Stomach (tissue), 8 donors: ENCODE measurements at regions not wholly inside any gene's neighbourhood (a gene's known extent, or its start where the extent isn't known, plus 50 kb on each side); places are given as distances from the start of the nearest gene placed in this dataset.

Source experiments
- DNase-seq, 2 donors: peaks; one replicate each; pipeline versions ENCODE4 v3.0.0 to v3.0.0-alpha.2; 2013 to 2019
- H3K27ac ChIP-seq, 5 donors: fragments of 200-600 bp in 4 of 5; sonication (generic) in 4 of 5; one replicate each; pipeline ENCODE4 v1.5.1; 2013 to 2019; ENCODE audit warnings: mild to moderate bottlenecking in 1 of 5, moderate library complexity in 1 of 5
- H3K27me3 ChIP-seq, 3 donors: fragments of 200-600 bp; sonication (generic); one replicate each; pipeline ENCODE4 v1.5.1; 2017 to 2019; ENCODE audit warnings: mixed run types in 1 of 3
- H3K36me3 ChIP-seq, 4 donors: fragments of 200-600 bp; sonication (generic); 1 replicate in 3 of 4; 2 replicates in 1 of 4; pipeline ENCODE4 v1.5.1; 2016 to 2019
- H3K4me1 ChIP-seq, 4 donors: fragments of 200-600 bp; sonication (generic); one replicate each; pipeline ENCODE4 v1.5.1; 2016 to 2019
- H3K4me3 ChIP-seq, 4 donors: fragments of 200-600 bp; sonication (generic) in 3 of 4; one replicate each; pipeline ENCODE4 v1.5.1; 2016 to 2019; ENCODE audit warnings: mild to moderate bottlenecking in 1 of 4
- H3K9me3 ChIP-seq, 4 donors: fragments of 200-600 bp; sonication (generic); one replicate each; pipeline ENCODE4 v1.5.1; 2016 to 2019
- CTCF ChIP-seq, 7 experiments: fragments of 450-650 bp in 4 of 7; fragments of 200-600 bp in 3 of 7; sonication (generic) in 3 of 7; IDR thresholded peaks; one replicate each; pipeline ENCODE4 v1.5.1; 2016 to 2019; ENCODE audit warnings: antibody characterized with exemption in 7 of 7, control low read depth in 2 of 7, mild to moderate bottlenecking in 1 of 7
- EP300 ChIP-seq: sonication (generic); formaldehyde crosslinking; IDR thresholded peaks from one replicate; pipeline ENCODE4 v1.6.1; 2017; ENCODE audit warnings: antibody characterized with exemption
- POLR2A ChIP-seq, 4 donors: fragments of 450-650 bp; IDR thresholded peaks; one replicate each; pipeline ENCODE4 v1.6.1; 2016; ENCODE audit warnings: antibody characterized with exemption in 4 of 4, control low read depth in 2 of 4, mild to moderate bottlenecking in 1 of 4, moderate library complexity in 1 of 4
- POLR2AphosphoS5 ChIP-seq, 3 donors: sonication (generic); formaldehyde crosslinking; IDR thresholded peaks; one replicate each; pipeline ENCODE4 v1.6.1; 2016; ENCODE audit warnings: antibody characterized with exemption in 3 of 3
- WGBS, 5 donors: extraction: QIAGEN DNeasy Blood & Tissue Kit in 3 of 5; methylation state at CpG; one replicate each; pipeline versions ENCODE4 v1.1.5 to v1.1.7; 2013 to 2018; 5-methylcytosine and 5-hydroxymethylcytosine counted together
- intact Hi-C: fragments of 100-400 bp; cut with DNase I; formaldehyde crosslinking; loops from one replicate; pipeline ENCODE4 v1.15.1; 2023; ENCODE audit warnings: low total_unique reads
- donor health status: healthy with polysubstance abuse.
- donor health status: Bipolar disorder and iron deficiency.
- donor health status: healthy.

GRCh38 chr1:81634294-81634693 is 166.4 kb upstream of the ADGRL2 start:
- no peak for DNase-seq
- Histone ChIP-seq H3K27me3 (no peaks in the 10 kb centered on the region), H3K27ac (no peak overlapping the region), H3K4me3 (no peak overlapping the region), H3K4me1 (no peaks in the 10 kb centered on the region), H3K36me3 (no peaks in the 10 kb centered on the region), H3K9me3 (no peaks in the 10 kb centered on the region)
- TF ChIP-seq EP300 (no peak), CTCF (IDR thresholded peaks at IDR 0.05) (no peak)
- WGBS, 5 donors, result 81 to 96% (median 91%) methylated on average over 6 of the region's 6 CpGs
- intact Hi-C loops, result no loop called here

- DNase-seq, result no peak
- TF ChIP-seq CTCF (IDR thresholded peaks at IDR 0.05) (no peak), POLR2AphosphoS5 (IDR thresholded peaks at IDR 0.05) (no peak), EP300 (no peak), POLR2A (IDR thresholded peaks at IDR 0.05) (no peak)
- Histone ChIP-seq H3K4me1 (no peaks in the 10 kb centered on the region), H3K27me3 (no peaks in the 10 kb centered on the region), H3K9me3 (no peaks in the 10 kb centered on the region), H3K36me3 (no peaks in the 10 kb centered on the region), H3K27ac (no peak overlapping the region), H3K4me3 (no peak overlapping the region)
- intact Hi-C loops, result no loop called here
- 46 to 81% (median 53%) methylated on average over 3 of the region's 3 CpGs for WGBS, 5 donors
Measured at GRCh38 chr1:81619156-81619555, 181.6 kb upstream of the ADGRL2 start.

- TF ChIP-seq CTCF (IDR thresholded peaks at IDR 0.05) (no peak), POLR2AphosphoS5 (IDR thresholded peaks at IDR 0.05) (no peak), EP300 (no peak), POLR2A (IDR thresholded peaks at IDR 0.05) (no peak)
- intact Hi-C loops, result no loop called here
Measured at GRCh38 chr1:81618376-81618775, 182.4 kb upstream of the ADGRL2 start.

GRCh38 chr1:81617308-81617967 is 183.3 kb upstream of the ADGRL2 start:
- intact Hi-C loops, result no loop called here
- no peak for DNase-seq
- no peak overlapping the region for H3K4me3 ChIP-seq
- H3K4me1 ChIP-seq, result no peaks in the 10 kb centered on the region
- H3K27ac ChIP-seq, result no peak overlapping the region
- no peaks in the 10 kb centered on the region for H3K9me3 ChIP-seq
- TF ChIP-seq EP300 (no peak), POLR2AphosphoS5 (IDR thresholded peaks at IDR 0.05) (no peak), POLR2A (IDR thresholded peaks at IDR 0.05) (no peak), CTCF (IDR thresholded peaks at IDR 0.05) (no peak)
- 77 to 83% (median 80%) methylated on average over 9 of the region's 9 CpGs for WGBS, 5 donors
- H3K36me3 ChIP-seq, result no peaks in the 10 kb centered on the region
- H3K27me3 ChIP-seq, result no peaks in the 10 kb centered on the region

More at GRCh38 chr1:81618376-81618775, 182.4 kb upstream of the ADGRL2 start:
- no peaks in the 10 kb centered on the region for H3K9me3 ChIP-seq
- H3K4me3 ChIP-seq, result no peak overlapping the region
- H3K27me3 ChIP-seq, result no peaks in the 10 kb centered on the region
- no peak for DNase-seq
- no peaks in the 10 kb centered on the region for H3K4me1 ChIP-seq
- no peak overlapping the region for H3K27ac ChIP-seq
- no peaks in the 10 kb centered on the region for H3K36me3 ChIP-seq
